ENCODE measurements at regions not wholly inside any gene's neighbourhood (a gene's known extent, or its start where the extent isn't known, plus 50 kb on each side); places are given as distances from the start of the nearest gene placed in this dataset.
A peak's percentile ranks its signal among the peaks of the same experiment; 100 is the strongest.
"Not testable (repeated sequence)": the region's sequence is repeated elsewhere in the genome, so short reads cannot be mapped to it uniquely, and the experiment has no call there.

- DNase-seq (no peak), ATAC-seq (no peak)
- intact Hi-C loops (cut with micrococcal nuclease) = no loop called here
These were observed 123.0 kb upstream of the SETBP1 start for GRCh38 chr18:44557616-44558151.

GRCh38 chr18:44558767-44559166 lies 121.9 kb upstream of the SETBP1 start:
- ATAC-seq = no peak
- no peak for DNase-seq
- intact Hi-C loops (cut with micrococcal nuclease) = no loop called here

- ATAC-seq (no peak), DNase-seq (no peak)
- intact Hi-C loops (cut with micrococcal nuclease) = no loop called here
These were observed 117.7 kb upstream of the SETBP1 start for GRCh38 chr18:44562986-44563385.

- intact Hi-C loops (cut with micrococcal nuclease) = no loop called here
- DNase-seq (no peak), ATAC-seq (no peak)
These were observed 115.8 kb upstream of the SETBP1 start for GRCh38 chr18:44564922-44565321.

- DNase-seq (no peak), ATAC-seq (no peak)
- intact Hi-C loops (cut with micrococcal nuclease) = no loop called here
These were observed 112.3 kb upstream of the SETBP1 start for GRCh38 chr18:44568342-44568741.

GRCh38 chr18:44568986-44569385 lies 111.7 kb upstream of the SETBP1 start:
- no peak for DNase-seq
- intact Hi-C loops (cut with micrococcal nuclease) = no loop called here
- ATAC-seq = no peak

GRCh38 chr18:44569391-44570055 lies 111.2 kb upstream of the SETBP1 start:
- ATAC-seq (no peak), DNase-seq (no peak)
- intact Hi-C loops (cut with micrococcal nuclease) = no loop called here

GRCh38 chr18:44579028-44579702 lies 101.5 kb upstream of the SETBP1 start:
- ATAC-seq (no peak), DNase-seq (no peak)
- intact Hi-C loops (cut with micrococcal nuclease) = no loop called here

- intact Hi-C loops (cut with micrococcal nuclease) = no loop called here
- ATAC-seq (peak; percentile 29), DNase-seq (no peak)
These were observed 100.9 kb upstream of the SETBP1 start for GRCh38 chr18:44579745-44580144.

- DNase-seq = no peak
- intact Hi-C loops (cut with micrococcal nuclease) = no loop called here
- ATAC-seq = no peak
These were observed 100.5 kb upstream of the SETBP1 start for GRCh38 chr18:44580159-44580558.

- ATAC-seq; DNase-seq; intact Hi-C loops (cut with micrococcal nuclease): not testable (repeated sequence)
These were observed 99.9 kb upstream of the SETBP1 start for GRCh38 chr18:44580782-44581181.

- ATAC-seq (no peak), DNase-seq (no peak)
- intact Hi-C loops (cut with micrococcal nuclease) = no loop called here
These were observed 98.2 kb upstream of the SETBP1 start for GRCh38 chr18:44582456-44582855.

GRCh38 chr18:44584900-44585299 lies 95.8 kb upstream of the SETBP1 start:
- no peak for DNase-seq
- intact Hi-C loops (cut with micrococcal nuclease) = no loop called here
- no peak for ATAC-seq

GRCh38 chr18:44586782-44587524 lies 93.7 kb upstream of the SETBP1 start:
- intact Hi-C loops (cut with micrococcal nuclease) = no loop called here

GRCh38 chr18:44588508-44588907 lies 92.2 kb upstream of the SETBP1 start:
- intact Hi-C loops (cut with micrococcal nuclease) = no loop called here
- DNase-seq = no peak
- ATAC-seq = no peak

More at GRCh38 chr18:44586782-44587524, 93.7 kb upstream of the SETBP1 start:
- no peak for DNase-seq
- no peak for ATAC-seq

- no peak for ATAC-seq
- intact Hi-C loops (cut with micrococcal nuclease) = no loop called here
- no peak for DNase-seq
These were observed 90.9 kb upstream of the SETBP1 start for GRCh38 chr18:44589693-44590355.

- intact Hi-C loops (cut with micrococcal nuclease) = no loop called here
- DNase-seq = no peak
These were observed 89.6 kb upstream of the SETBP1 start for GRCh38 chr18:44590956-44591670.

GRCh38 chr18:44592639-44593038 lies 88.0 kb upstream of the SETBP1 start:
- intact Hi-C loops (cut with micrococcal nuclease) = no loop called here
- peak; percentile 95 for ATAC-seq
- DNase-seq = no peak

More at GRCh38 chr18:44590956-44591670, 89.6 kb upstream of the SETBP1 start:
- ATAC-seq = no peak
